ENCODE measurements at regions not wholly inside any gene's neighbourhood (a gene's known extent, or its start where the extent isn't known, plus 50 kb on each side); places are given as distances from the start of the nearest gene placed in this dataset.

DNA sequence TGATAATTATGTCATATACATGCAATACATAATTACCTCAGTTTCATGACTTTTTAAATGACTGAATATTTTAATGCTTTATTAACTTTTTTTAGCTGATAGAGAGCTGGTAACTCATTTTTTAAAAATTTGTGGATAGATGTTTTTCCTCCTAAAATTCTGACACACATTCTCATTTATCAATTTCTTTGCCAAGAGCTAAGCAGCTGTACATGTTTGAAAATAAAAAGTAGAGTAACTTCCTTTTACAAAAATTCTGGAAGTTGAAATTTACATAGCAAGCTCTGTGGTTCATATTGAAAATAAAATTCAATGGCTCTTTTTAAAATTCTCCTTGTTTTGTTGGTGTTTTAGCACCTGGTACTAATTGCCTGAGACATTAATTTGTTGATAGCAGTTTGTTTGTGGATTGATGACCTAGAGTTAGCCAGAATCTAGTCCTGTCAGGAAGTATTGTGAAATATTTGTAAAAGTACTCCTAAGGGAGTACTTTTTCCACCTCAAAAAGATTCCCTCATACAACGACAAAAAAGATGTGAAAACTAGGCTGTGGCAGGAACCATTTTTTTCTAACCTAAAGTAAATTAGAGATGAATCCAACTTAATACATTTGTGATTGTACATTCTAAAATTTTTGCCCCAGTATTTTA, 621.8 kb downstream of the BCKDHB start:
- no peak overlapping the region for H3K4me3 ChIP-seq

DNA sequence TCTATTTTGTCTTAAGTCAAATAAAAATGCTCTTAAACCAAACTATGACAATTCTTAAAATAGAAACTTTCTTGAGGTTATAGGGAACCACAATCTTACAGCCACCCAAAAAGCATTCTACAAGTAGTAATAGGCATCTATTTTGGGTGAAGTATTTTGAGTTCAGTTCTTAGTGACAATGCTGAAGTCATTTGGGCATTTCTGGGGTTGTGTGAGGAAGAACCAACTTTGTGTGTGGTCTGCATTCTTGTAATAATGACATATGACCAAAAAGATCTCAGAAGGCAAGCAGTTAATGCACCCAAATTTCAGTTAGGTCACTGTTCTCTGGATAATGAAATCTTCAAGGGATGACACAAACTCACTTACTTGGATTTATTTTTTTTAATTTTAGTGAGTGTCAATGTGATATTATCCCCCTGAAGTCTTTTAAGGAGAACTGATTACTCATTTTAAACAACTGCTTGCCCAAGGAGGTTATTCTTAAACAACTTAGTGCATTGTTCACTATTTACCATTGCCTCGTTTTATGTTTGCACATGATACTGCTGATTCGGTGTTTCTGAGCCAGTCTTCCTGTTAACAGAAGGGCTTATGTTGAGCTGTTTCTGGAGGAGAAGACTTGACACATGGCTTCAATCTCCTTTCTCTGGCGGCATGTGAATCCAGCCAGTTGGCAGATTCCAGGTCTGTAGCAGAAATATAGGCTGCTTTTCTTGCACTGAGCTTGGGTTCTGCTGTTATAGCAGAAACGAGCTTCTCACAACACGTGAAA, 618.9 kb downstream of the BCKDHB start:
- Histone ChIP-seq H3K9me3 (peaks cover 0 to 2% (median 0%) of the 10 kb centered on the region in 4 donors), H3K27ac (no peak overlapping the region), H3K36me3 (no peaks in the 10 kb centered on the region), H3K4me3 (no peak overlapping the region), H3K4me1 (peaks cover 0 to 8% (median 3%) of the 10 kb centered on the region in 4 donors), H3K27me3 (no peaks in the 10 kb centered on the region)
- DNase-seq: peak in 1 of 2 donors; percentile 49
- intact Hi-C loops (cut with DNase I; ENCODE audit: low total_unique reads): no loop called here
- no peak for TF ChIP-seq EP300 (IDR thresholded peaks at IDR 0.05)
- TF ChIP-seq, protein P1, sequence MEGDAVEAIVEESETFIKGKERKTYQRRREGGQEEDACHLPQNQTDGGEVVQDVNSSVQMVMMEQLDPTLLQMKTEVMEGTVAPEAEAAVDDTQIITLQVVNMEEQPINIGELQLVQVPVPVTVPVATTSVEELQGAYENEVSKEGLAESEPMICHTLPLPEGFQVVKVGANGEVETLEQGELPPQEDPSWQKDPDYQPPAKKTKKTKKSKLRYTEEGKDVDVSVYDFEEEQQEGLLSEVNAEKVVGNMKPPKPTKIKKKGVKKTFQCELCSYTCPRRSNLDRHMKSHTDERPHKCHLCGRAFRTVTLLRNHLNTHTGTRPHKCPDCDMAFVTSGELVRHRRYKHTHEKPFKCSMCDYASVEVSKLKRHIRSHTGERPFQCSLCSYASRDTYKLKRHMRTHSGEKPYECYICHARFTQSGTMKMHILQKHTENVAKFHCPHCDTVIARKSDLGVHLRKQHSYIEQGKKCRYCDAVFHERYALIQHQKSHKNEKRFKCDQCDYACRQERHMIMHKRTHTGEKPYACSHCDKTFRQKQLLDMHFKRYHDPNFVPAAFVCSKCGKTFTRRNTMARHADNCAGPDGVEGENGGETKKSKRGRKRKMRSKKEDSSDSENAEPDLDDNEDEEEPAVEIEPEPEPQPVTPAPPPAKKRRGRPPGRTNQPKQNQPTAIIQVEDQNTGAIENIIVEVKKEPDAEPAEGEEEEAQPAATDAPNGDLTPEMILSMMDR (IDR thresholded peaks at IDR 0.05): no peak
- TF ChIP-seq POLR2AphosphoS5 (IDR thresholded peaks at IDR 0.05): no peak
- no peak for TF ChIP-seq POLR2A (IDR thresholded peaks at IDR 0.05)
- WGBS, 5 donors: 16 to 34% (median 28%) methylated on average over 5 of the region's 5 CpGs

More for the DNA sequence above, 621.8 kb downstream of the BCKDHB start:
- peaks cover 0 to 8% (median 3%) of the 10 kb centered on the region in 4 donors for H3K4me1 ChIP-seq
- TF ChIP-seq POLR2A (IDR thresholded peaks at IDR 0.05) (no peak), EP300 (IDR thresholded peaks at IDR 0.05) (no peak), POLR2AphosphoS5 (IDR thresholded peaks at IDR 0.05) (no peak)
- TF ChIP-seq, protein P1 (IDR thresholded peaks at IDR 0.05): no peak
- H3K27me3 ChIP-seq: no peaks in the 10 kb centered on the region
- no peak overlapping the region for H3K27ac ChIP-seq
- DNase-seq: no peak
- WGBS, 5 donors: 0 to 61% (median 41%) methylated on average over 1 of the region's 1 CpG
- no peaks in the 10 kb centered on the region for H3K9me3 ChIP-seq
- intact Hi-C loops (cut with DNase I; ENCODE audit: low total_unique reads): no loop called here
- H3K36me3 ChIP-seq: no peaks in the 10 kb centered on the region

DNA sequence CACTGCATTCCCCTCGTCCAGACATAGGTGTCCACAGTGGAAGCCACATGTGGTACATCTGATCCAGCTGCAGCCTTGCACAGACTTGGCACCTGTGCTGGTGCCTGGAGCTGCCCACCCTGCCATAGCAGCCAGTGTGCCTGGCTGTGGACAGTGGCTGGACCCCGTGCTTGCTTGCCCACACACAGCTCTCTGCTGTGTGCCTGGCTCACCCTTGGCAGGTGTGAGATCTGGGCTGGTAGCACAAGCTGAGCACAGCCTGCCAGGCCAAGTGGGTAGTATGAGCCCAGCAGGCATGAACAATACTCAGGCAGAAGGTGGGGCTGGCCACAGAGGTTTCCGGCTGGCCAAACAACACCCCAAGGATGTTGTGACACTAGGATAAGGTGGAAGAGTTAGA, 614.4 kb downstream of the BCKDHB start:
- Histone ChIP-seq H3K27ac (no peak overlapping the region), H3K27me3 (no peaks in the 10 kb centered on the region), H3K9me3 (peaks cover 0 to 8% (median 0%) of the 10 kb centered on the region in 4 donors), H3K36me3 (no peaks in the 10 kb centered on the region), H3K4me1 (peaks cover 0 to 7% (median 3%) of the 10 kb centered on the region in 4 donors), H3K4me3 (no peak overlapping the region)
- DNase-seq: no peak
- TF ChIP-seq EP300 (IDR thresholded peaks at IDR 0.05): no peak
- intact Hi-C loops (cut with DNase I; ENCODE audit: low total_unique reads): no loop called here
- WGBS, 5 donors: 77 to 100% (median 84%) methylated on average over 2 to 3 of the region's 3 CpGs

DNA sequence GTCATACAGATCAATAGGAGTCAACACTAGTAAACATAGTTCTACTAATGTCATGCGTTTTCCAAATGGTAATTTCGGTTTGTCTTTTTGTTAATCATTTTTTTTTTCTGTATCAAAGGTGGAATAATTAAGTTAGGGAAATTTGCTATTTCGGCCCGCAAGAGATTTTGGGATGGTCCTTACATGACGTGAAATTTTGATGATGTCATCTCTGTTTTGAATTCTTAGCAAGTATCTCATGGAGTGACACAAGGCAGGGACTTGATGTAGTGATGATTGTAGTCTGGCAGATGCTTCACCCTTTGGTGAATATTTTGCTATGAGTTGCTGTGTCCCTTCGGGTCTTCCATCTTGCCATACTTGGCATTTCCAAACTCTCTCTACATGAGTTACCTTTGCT, 608.0 kb downstream of the BCKDHB start:
- Histone ChIP-seq H3K4me1 (no peaks in the 10 kb centered on the region), H3K27ac (no peak overlapping the region), H3K27me3 (no peaks in the 10 kb centered on the region), H3K9me3 (no peaks in the 10 kb centered on the region), H3K36me3 (no peaks in the 10 kb centered on the region), H3K4me3 (no peak overlapping the region)
- intact Hi-C loops (cut with DNase I; ENCODE audit: low total_unique reads): no loop called here
- no peak for DNase-seq
- 73 to 90% (median 88%) methylated on average over 6 of the region's 6 CpGs for WGBS, 5 donors
- TF ChIP-seq, protein P1 (IDR thresholded peaks at IDR 0.05): no peak
- no peak for TF ChIP-seq POLR2AphosphoS5 (IDR thresholded peaks at IDR 0.05)
- no peak for TF ChIP-seq EP300 (IDR thresholded peaks at IDR 0.05)
- TF ChIP-seq POLR2A (IDR thresholded peaks at IDR 0.05): no peak

Data from stomach (tissue), 8 donors.